Activated B cell treated with CpG ODN at 0.5 μM for 24 hours (primary cell): ENCODE measurements at regions not wholly inside any gene's neighbourhood (a gene's known extent, or its start where the extent isn't known, plus 50 kb on each side); places are given as distances from the start of the nearest gene placed in this dataset.

Experiments used
- ATAC-seq: fragments of 200-7000 bp; cut with Tn5 transposase; one replicate; pipeline ENCODE4 v1.10.0; 2021; ENCODE audit warnings: low read depth, mild to moderate bottlenecking, moderate library complexity
- CTCF ChIA-PET: fragments of 350-600 bp; sonication (Branson Sonifier 250); formaldehyde crosslinking; loops from one replicate; lab custom pipeline; 2021; ENCODE audit warnings: antibody characterized with exemption; lab: Charles Lee
- POLR2A ChIA-PET: fragments of 350-600 bp; sonication (Branson Sonifier 250); formaldehyde crosslinking; loops from one replicate; lab custom pipeline; 2021; ENCODE audit warnings: antibody characterized with exemption; lab: Charles Lee
- DNase-seq: peaks from one replicate; pipeline ENCODE4 v3.0.0; 2022
- H3K27ac Mint-ChIP-seq: one replicate; pipeline ENCODE4 v1.8.0; 2020; ENCODE audit warnings: mixed read lengths
- H3K27me3 Mint-ChIP-seq: one replicate; pipeline ENCODE4 v1.8.0; 2021; ENCODE audit warnings: mixed read lengths
- H3K36me3 Mint-ChIP-seq: one replicate; pipeline ENCODE4 v1.8.0; 2021; ENCODE audit warnings: low read depth, mixed read lengths
- H3K4me1 Mint-ChIP-seq: one replicate; pipeline ENCODE4 v1.8.0; 2021; ENCODE audit warnings: mixed read lengths
- H3K4me3 Mint-ChIP-seq: one replicate; pipeline ENCODE4 v1.8.0; 2020; ENCODE audit warnings: mild to moderate bottlenecking, mixed read lengths
- H3K9me3 Mint-ChIP-seq: one replicate; pipeline ENCODE4 v1.8.0; 2020; ENCODE audit warnings: mixed read lengths
- CTCF ChIP-seq: fragments of 200-600 bp; IDR thresholded peaks from one replicate; pipeline ENCODE4 v1.8.0; 2022; ENCODE audit warnings: antibody characterized with exemption, mild to moderate bottlenecking
- intact Hi-C: fragments of 100-400 bp; cut with micrococcal nuclease; formaldehyde crosslinking; loops from one replicate; pipeline ENCODE4 v1.15.1; 2024

GRCh38 chr4:135164601-135165000 is 963.0 kb upstream of the PABPC4L start:
- no peaks in the 10 kb centered on the region for H3K4me1 Mint-ChIP-seq
- ChIA-PET POLR2A (no interaction called here), CTCF (no interaction called here)
- H3K4me3 Mint-ChIP-seq = no peak overlapping the region
- no peaks in the 10 kb centered on the region for H3K27me3 Mint-ChIP-seq
- ATAC-seq (no peak), DNase-seq (no peak)
- no peak overlapping the region for H3K27ac Mint-ChIP-seq
- peaks cover 3% of the 10 kb centered on the region for H3K9me3 Mint-ChIP-seq
- intact Hi-C loops = no loop called here
- TF ChIP-seq CTCF = no peak
- no peaks in the 10 kb centered on the region for H3K36me3 Mint-ChIP-seq

- Mint-ChIP-seq H3K27ac (no peak overlapping the region), H3K27me3 (no peaks in the 10 kb centered on the region), H3K4me1 (no peaks in the 10 kb centered on the region), H3K9me3 (peaks cover 2% of the 10 kb centered on the region), H3K36me3 (no peaks in the 10 kb centered on the region), H3K4me3 (no peak overlapping the region)
- DNase-seq = no peak
- ChIA-PET CTCF (no interaction called here), POLR2A (no interaction called here)
- no peak for TF ChIP-seq CTCF
- no peak for ATAC-seq
- intact Hi-C loops = no loop called here
Observed at GRCh38 chr4:135144498-135144897, 942.9 kb upstream of the PABPC4L start.

GRCh38 chr4:135124196-135124595 is 922.6 kb upstream of the PABPC4L start:
- Mint-ChIP-seq H3K4me1 (no peaks in the 10 kb centered on the region), H3K27ac (no peak overlapping the region), H3K27me3 (no peaks in the 10 kb centered on the region), H3K4me3 (no peak overlapping the region), H3K9me3 (peaks cover 5% of the 10 kb centered on the region), H3K36me3 (no peaks in the 10 kb centered on the region)
- no peak for ATAC-seq
- intact Hi-C loops = no loop called here
- CTCF ChIA-PET = no interaction called here
- POLR2A ChIA-PET = no interaction called here
- no peak for TF ChIP-seq CTCF
- no peak for DNase-seq

- H3K27ac Mint-ChIP-seq = no peak overlapping the region
- no peaks in the 10 kb centered on the region for H3K27me3 Mint-ChIP-seq
- ATAC-seq = no peak
- intact Hi-C loops = no loop called here
- ChIA-PET POLR2A (interaction anchor here (0.6 kb wide), 1 partner anchor 66 kb away, joined by 3 read pairs; no protein-coding TSS in a partner anchor), CTCF (no interaction called here)
- H3K4me3 Mint-ChIP-seq = no peak overlapping the region
- peaks cover 5% of the 10 kb centered on the region for H3K9me3 Mint-ChIP-seq
- no peaks in the 10 kb centered on the region for H3K4me1 Mint-ChIP-seq
- no peaks in the 10 kb centered on the region for H3K36me3 Mint-ChIP-seq
- no peak for TF ChIP-seq CTCF
- DNase-seq = no peak
Observed at GRCh38 chr4:135123632-135124031, 922.0 kb upstream of the PABPC4L start.

- no peak for TF ChIP-seq CTCF
- ChIA-PET CTCF (no interaction called here), POLR2A (no interaction called here)
- intact Hi-C loops = no loop called here
- no peaks in the 10 kb centered on the region for H3K4me1 Mint-ChIP-seq
- no peak overlapping the region for H3K27ac Mint-ChIP-seq
- no peaks in the 10 kb centered on the region for H3K36me3 Mint-ChIP-seq
- no peak for ATAC-seq
- H3K9me3 Mint-ChIP-seq = peaks cover 4% of the 10 kb centered on the region
- H3K27me3 Mint-ChIP-seq = no peaks in the 10 kb centered on the region
- no peak overlapping the region for H3K4me3 Mint-ChIP-seq
- no peak for DNase-seq
Observed at GRCh38 chr4:135122457-135122856, 920.9 kb upstream of the PABPC4L start.
